ENCODE measurements at regions not wholly inside any gene's neighbourhood (a gene's known extent, or its start where the extent isn't known, plus 50 kb on each side); places are given as distances from the start of the nearest gene placed in this dataset.

DNA sequence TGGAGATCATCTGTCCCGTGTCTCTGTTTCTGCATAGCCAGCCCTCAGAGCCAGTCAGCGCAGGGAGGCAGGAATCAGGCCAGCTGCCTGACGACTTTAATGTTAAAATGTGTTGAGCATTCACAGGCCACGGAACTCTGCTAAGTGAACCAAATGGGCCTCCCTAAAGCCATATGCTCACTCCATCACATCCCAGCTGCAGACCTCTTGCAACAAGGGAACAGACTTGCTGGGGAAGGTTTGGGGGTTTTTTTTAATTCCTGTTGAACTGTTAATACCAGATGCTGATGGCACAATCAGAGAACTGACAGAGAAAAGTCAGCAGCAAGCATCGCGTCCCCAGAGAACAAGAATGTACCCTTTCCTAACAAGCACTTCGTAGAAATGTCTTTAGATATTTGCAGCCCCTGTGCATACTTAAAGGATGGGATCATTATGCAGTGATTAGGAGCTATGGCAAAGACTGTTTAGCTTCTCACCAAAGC is 900.4 kb upstream of the AUTS2 start:
- peak overlapping the region in 1 of 2 experiments; percentile 38; a peak in 2 of 4 replicates for H4K8ac ChIP-seq (ENCODE audit: low read depth in 2 of 2, low read length in 2 of 2)
- peak overlapping the region; percentile 49; the same call in 1 of the 2 replicates for H3K27ac ChIP-seq (ENCODE audit: insufficient read depth, low read length)
- no peak overlapping the region for H3K9ac ChIP-seq (ENCODE audit: low read depth, low read length)
- ChIA-PET POLR2A (ENCODE audit: unreplicated experiment) (no interaction called here), CTCF (no interaction called here)
- peak overlapping the region; percentile 67 for H2AK9ac ChIP-seq (replicated peaks; ENCODE audit: low read depth, low read length, poor library complexity)
- peak overlapping the region; percentile 29; the same call in 1 of the 2 replicates for H3K56ac ChIP-seq (ENCODE audit: extremely low read depth, insufficient read depth, low read length)
- ATAC-seq (ENCODE audit: low read depth), result peak; percentile 28
- peak overlapping the region; percentile 53 for H2BK5ac ChIP-seq (ENCODE audit: low read depth, low read length, poor library complexity, severe bottlenecking)
- in situ Hi-C loops (cut with MboI; ENCODE audit: low sequenced_read_pairs) (no loop called here), intact Hi-C loops (cut with micrococcal nuclease) (no loop called here), dilution Hi-C loops (cut with HindIII; ENCODE audit: low sequenced_read_pairs, unreplicated experiment) (no loop called here)
- no TSS peak for BruUV-seq (replicated peaks)
- peak overlapping the region; percentile 29 for H3K18ac ChIP-seq (ENCODE audit: low read depth, low read length)
- peak overlapping the region; percentile 71; the same call in 1 of the 3 replicates for H2BK15ac ChIP-seq (ENCODE audit: low read depth, low read length)
- H3K14ac ChIP-seq (replicated peaks; ENCODE audit: low read depth, low read length), result 0 out of 2 replicates have a peak overlapping the region, but pooled peaks have one; percentile 4
- H2BK20ac ChIP-seq (ENCODE audit: low read depth, low read length), result peak overlapping the region; percentile 80
- H3K4me2 ChIP-seq (ENCODE audit: low read depth, low read length), result peak overlapping the region; percentile 6; the same call in 1 of the 2 replicates
- H3K9me1 ChIP-seq (ENCODE audit: insufficient read depth, low read length), result no peaks in the 10 kb centered on the region
- H3K9me3 ChIP-seq (ENCODE audit: control insufficient read depth, insufficient read depth, low read length), result peaks cover 2% of the 10 kb centered on the region; the same call in 1 of the 2 replicates
- H4K91ac ChIP-seq (ENCODE audit: insufficient read depth, low read depth, low read length), result peak overlapping the region; percentile 83
- peak overlapping the region; percentile 67 for H2AFZ ChIP-seq (replicated peaks; ENCODE audit: low read length, poor library complexity)
- no peak overlapping the region for H3K4me3 ChIP-seq (ENCODE audit: insufficient read depth, low read depth, low read length)
- H3K4me1 ChIP-seq (ENCODE audit: control insufficient read depth, insufficient read depth, low read length), result peaks cover 7% of the 10 kb centered on the region
- WGBS, 2 experiments (ENCODE audit: extremely low coverage in 2 of 2, insufficient read length in 1 of 2), result no CpG with 5 or more reads among the region's 7 CpGs
- peak overlapping the region; percentile 9; the same call in 1 of the 2 replicates for H2AK5ac ChIP-seq (ENCODE audit: low read depth, low read length)
- H3K23ac ChIP-seq (ENCODE audit: low read depth, low read length), result peak overlapping the region; percentile 33; the same call in 1 of the 2 replicates
- H2BK120ac ChIP-seq (ENCODE audit: low read depth, low read length), result peak overlapping the region; percentile 74
- H3K27me3 ChIP-seq (ENCODE audit: control insufficient read depth, insufficient read depth, low read length), result no peaks in the 10 kb centered on the region
- DNase-seq, result peak; percentile 32
- TF ChIP-seq RFX5 (IDR thresholded peaks at IDR 0.05; ENCODE audit: low read depth, low read length) (no peak), MAZ (IDR thresholded peaks at IDR 0.05; ENCODE audit: borderline replicate concordance, low read depth, low read length) (no peak), RCOR1 (IDR thresholded peaks at IDR 0.05; ENCODE audit: insufficient replicate concordance, low read length) (no peak), CHD1 (IDR thresholded peaks at IDR 0.05; ENCODE audit: low read depth, low read length) (no peak), MXI1 (IDR thresholded peaks at IDR 0.05; ENCODE audit: borderline replicate concordance, low read depth, low read length) (no peak), BHLHE40 (IDR thresholded peaks at IDR 0.05; ENCODE audit: low read depth, low read length) (no peak)
- TF ChIP-seq, protein P1, sequence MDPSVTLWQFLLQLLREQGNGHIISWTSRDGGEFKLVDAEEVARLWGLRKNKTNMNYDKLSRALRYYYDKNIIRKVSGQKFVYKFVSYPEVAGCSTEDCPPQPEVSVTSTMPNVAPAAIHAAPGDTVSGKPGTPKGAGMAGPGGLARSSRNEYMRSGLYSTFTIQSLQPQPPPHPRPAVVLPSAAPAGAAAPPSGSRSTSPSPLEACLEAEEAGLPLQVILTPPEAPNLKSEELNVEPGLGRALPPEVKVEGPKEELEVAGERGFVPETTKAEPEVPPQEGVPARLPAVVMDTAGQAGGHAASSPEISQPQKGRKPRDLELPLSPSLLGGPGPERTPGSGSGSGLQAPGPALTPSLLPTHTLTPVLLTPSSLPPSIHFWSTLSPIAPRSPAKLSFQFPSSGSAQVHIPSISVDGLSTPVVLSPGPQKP (IDR thresholded peaks at IDR 0.05; ENCODE audit: borderline replicate concordance, low read depth, low read length), result no peak
- H3K4ac ChIP-seq (ENCODE audit: low read depth, low read length), result peak overlapping the region; percentile 75
- no peaks in the 10 kb centered on the region for H3K36me3 ChIP-seq (ENCODE audit: control insufficient read depth, insufficient read depth, low read length)
- H4K5ac ChIP-seq (ENCODE audit: low read depth, low read length), result no peak overlapping the region
- H4K20me1 ChIP-seq (ENCODE audit: insufficient read depth, low read length), result no peaks in the 10 kb centered on the region
- H3K79me1 ChIP-seq (ENCODE audit: low read depth in 1 of 2, low read length in 2 of 2), result no peaks in the 10 kb centered on the region

Measured in IMR-90 (cell line).